ENCODE measurements at regions not wholly inside any gene's neighbourhood (a gene's known extent, or its start where the extent isn't known, plus 50 kb on each side); places are given as distances from the start of the nearest gene placed in this dataset.

- BruUV-seq (replicated peaks), result no TSS peak
- Histone ChIP-seq H3K4me1 (ENCODE audit: control insufficient read depth, insufficient read depth, low read length) (no peaks in the 10 kb centered on the region; the same call in 1 of the 2 replicates), H3K9me3 (ENCODE audit: control insufficient read depth, insufficient read depth, low read depth, low read length) (no peaks in the 10 kb centered on the region), H3K36me3 (ENCODE audit: control insufficient read depth, insufficient read depth, low read length) (no peaks in the 10 kb centered on the region), H3K27me3 (ENCODE audit: control insufficient read depth, insufficient read depth, low read length) (no peaks in the 10 kb centered on the region), H3K4me3 (ENCODE audit: low read depth in 2 of 2, low read length in 2 of 2) (no peak overlapping the region), H3K27ac (ENCODE audit: low read length) (no peak overlapping the region)
- no peak for TF ChIP-seq CTCF (IDR thresholded peaks at IDR 0.05)
- TF ChIP-seq POLR2AphosphoS5 (IDR thresholded peaks at IDR 0.05; ENCODE audit: low read depth, low read length), result no peak
- in situ Hi-C loops (cut with HindIII; ENCODE audit: low pct_unique_long_range_greater_than_20kb, low sequenced_read_pairs) (no loop called here), intact Hi-C loops (cut with micrococcal nuclease; ENCODE audit: unreplicated experiment) (no loop called here)
- CTCF ChIA-PET, result no interaction called here
- DNase-seq (ENCODE audit: low read depth, low spot score) (no peak), ATAC-seq (no peak)
- POLR2A ChIA-PET, result no interaction called here
Observed at GRCh38 chr2:146388757-146389156, 1456.1 kb upstream of the ACVR2A start.

GRCh38 chr2:146386096-146386495 lies 1458.7 kb upstream of the ACVR2A start:
- DNase-seq (ENCODE audit: low read depth, low spot score), result no peak
- ChIA-PET CTCF (no interaction called here), POLR2A (no interaction called here)
- Histone ChIP-seq H3K27me3 (ENCODE audit: control insufficient read depth, insufficient read depth, low read length) (no peaks in the 10 kb centered on the region), H3K36me3 (ENCODE audit: control insufficient read depth, insufficient read depth, low read length) (no peaks in the 10 kb centered on the region), H3K4me1 (ENCODE audit: control insufficient read depth, insufficient read depth, low read length) (no peaks in the 10 kb centered on the region; the same call in 1 of the 2 replicates), H3K9me3 (ENCODE audit: control insufficient read depth, insufficient read depth, low read depth, low read length) (no peaks in the 10 kb centered on the region), H3K27ac (ENCODE audit: low read length) (no peak overlapping the region), H3K4me3 (ENCODE audit: low read depth in 2 of 2, low read length in 2 of 2) (no peak overlapping the region)
- ATAC-seq, result no peak
- intact Hi-C loops (cut with micrococcal nuclease; ENCODE audit: unreplicated experiment), result no loop called here
- in situ Hi-C loops (cut with HindIII; ENCODE audit: low pct_unique_long_range_greater_than_20kb, low sequenced_read_pairs), result no loop called here
- no TSS peak for BruUV-seq (replicated peaks)
- TF ChIP-seq SIN3A (IDR thresholded peaks at IDR 0.05; ENCODE audit: borderline replicate concordance, insufficient read depth, low read depth, low read length) (no peak), CTCF (IDR thresholded peaks at IDR 0.05) (no peak), REST (IDR thresholded peaks at IDR 0.05; ENCODE audit: insufficient read depth in 1 of 2, low read depth in 2 of 2, low read length in 1 of 2) (no peak), TCF7L2 (IDR thresholded peaks at IDR 0.05; ENCODE audit: low read depth, low read length) (no peak), POLR2AphosphoS5 (IDR thresholded peaks at IDR 0.05; ENCODE audit: low read depth, low read length) (no peak)

- TF ChIP-seq CTCF (IDR thresholded peaks at IDR 0.05), result no peak
- no peak for TF ChIP-seq TCF7L2 (IDR thresholded peaks at IDR 0.05; ENCODE audit: low read depth, low read length)
- no peak for TF ChIP-seq REST (IDR thresholded peaks at IDR 0.05; ENCODE audit: insufficient read depth in 1 of 2, low read depth in 2 of 2, low read length in 1 of 2)
- no peak for TF ChIP-seq SIN3A (IDR thresholded peaks at IDR 0.05; ENCODE audit: borderline replicate concordance, insufficient read depth, low read depth, low read length)
- no peak for TF ChIP-seq POLR2AphosphoS5 (IDR thresholded peaks at IDR 0.05; ENCODE audit: low read depth, low read length)
- intact Hi-C loops (cut with micrococcal nuclease; ENCODE audit: unreplicated experiment) (no loop called here), in situ Hi-C loops (cut with HindIII; ENCODE audit: low pct_unique_long_range_greater_than_20kb, low sequenced_read_pairs) (no loop called here)
- H3K27me3 ChIP-seq (ENCODE audit: control insufficient read depth, insufficient read depth, low read length), result no peaks in the 10 kb centered on the region
- no peak for DNase-seq (ENCODE audit: low read depth, low spot score)
- H3K4me1 ChIP-seq (ENCODE audit: control insufficient read depth, insufficient read depth, low read length), result no peaks in the 10 kb centered on the region; the same call in 1 of the 2 replicates
- no peak overlapping the region for H3K27ac ChIP-seq (ENCODE audit: low read length)
- ChIA-PET CTCF (no interaction called here), POLR2A (no interaction called here)
- no peaks in the 10 kb centered on the region for H3K9me3 ChIP-seq (ENCODE audit: control insufficient read depth, insufficient read depth, low read depth, low read length)
- H3K4me3 ChIP-seq (ENCODE audit: low read depth in 2 of 2, low read length in 2 of 2), result no peak overlapping the region
- no peak for ATAC-seq
- no TSS peak for BruUV-seq (replicated peaks)
- H3K36me3 ChIP-seq (ENCODE audit: control insufficient read depth, insufficient read depth, low read length), result no peaks in the 10 kb centered on the region
Observed at GRCh38 chr2:146385031-146385430, 1459.8 kb upstream of the ACVR2A start.
